ENCODE measurements at regions not wholly inside any gene's neighbourhood (a gene's known extent, or its start where the extent isn't known, plus 50 kb on each side); places are given as distances from the start of the nearest gene placed in this dataset.

DNA sequence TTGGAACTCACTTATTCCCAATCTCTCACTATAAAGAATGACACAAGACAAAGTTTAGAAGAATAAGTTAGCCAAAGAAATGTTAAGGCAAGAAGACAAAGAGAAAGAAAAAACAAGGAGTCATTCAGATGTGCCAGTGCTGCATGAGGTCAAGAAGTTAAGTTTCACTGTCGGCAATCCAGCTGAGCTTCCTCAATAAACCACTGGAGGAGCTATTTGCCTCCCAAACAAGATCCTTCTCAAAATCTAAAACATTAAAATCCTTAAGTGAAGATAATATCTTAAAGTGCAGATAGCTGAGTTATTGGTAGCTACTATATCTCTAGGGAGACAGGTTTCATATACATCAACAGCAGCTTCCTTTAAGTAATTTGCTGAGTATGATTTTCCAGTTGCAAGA, 512.3 kb downstream of the HDGFL1 start:
- POLR2A ChIA-PET (ENCODE audit: low non-redundant PET), result no interaction called here
- CTCF ChIA-PET, result interaction anchor here (0.8 kb wide), 1 partner anchor 922 kb away, joined by 6 read pairs; no protein-coding TSS in a partner anchor

GRCh38 chr6:23086100-23086499, 516.7 kb downstream of the HDGFL1 start:
- ChIA-PET POLR2A (ENCODE audit: low non-redundant PET) (no interaction called here), CTCF (no interaction called here)
- DNase-seq (ENCODE audit: low spot score), result no peak
- no peak overlapping the region for H3K27ac ChIP-seq
- no peak for TF ChIP-seq CTCF (conservative IDR thresholded peaks at IDR 0.05; ENCODE audit: low read depth)

More for the DNA sequence above, 512.3 kb downstream of the HDGFL1 start:
- no peak for DNase-seq (ENCODE audit: low spot score)
- TF ChIP-seq CTCF (conservative IDR thresholded peaks at IDR 0.05; ENCODE audit: low read depth), result no peak
- no peak overlapping the region for H3K27ac ChIP-seq

GRCh38 chr6:23087471-23087870, 518.1 kb downstream of the HDGFL1 start:
- DNase-seq (ENCODE audit: low spot score), result no peak
- H3K27ac ChIP-seq, result no peak overlapping the region
- TF ChIP-seq CTCF (conservative IDR thresholded peaks at IDR 0.05; ENCODE audit: low read depth), result no peak
- CTCF ChIA-PET, result interaction anchor here (0.6 kb wide), 2 partner anchors 66 to 208 kb away, joined by 3 read pairs; no protein-coding TSS in a partner anchor
- POLR2A ChIA-PET (ENCODE audit: low non-redundant PET), result no interaction called here

- no peak for TF ChIP-seq CTCF (conservative IDR thresholded peaks at IDR 0.05; ENCODE audit: low read depth)
- H3K27ac ChIP-seq, result no peak overlapping the region
Observed at GRCh38 chr6:23088761-23089160, 519.4 kb downstream of the HDGFL1 start.

DNA sequence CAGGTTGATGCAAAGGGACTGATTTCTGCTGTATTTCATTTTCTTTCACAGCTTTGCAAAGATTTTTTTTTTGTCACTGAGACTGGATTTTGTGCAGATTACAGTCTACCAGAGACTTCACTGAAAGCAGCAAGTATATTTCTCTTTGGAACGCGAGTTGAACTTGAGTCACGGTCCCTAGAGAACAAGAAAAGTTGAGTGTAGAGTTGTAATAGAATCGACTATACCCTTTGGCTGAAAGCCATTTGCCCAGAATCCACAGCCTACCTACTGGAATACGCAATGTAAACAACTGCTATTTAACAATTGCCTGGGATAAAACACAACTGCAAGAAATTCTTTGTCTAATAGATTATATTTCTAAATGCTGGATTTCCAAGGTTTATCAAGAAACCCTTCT, 520.6 kb downstream of the HDGFL1 start:
- no peak overlapping the region for H3K27ac ChIP-seq
- ChIA-PET POLR2A (ENCODE audit: low non-redundant PET) (no interaction called here), CTCF (no interaction called here)
- DNase-seq (ENCODE audit: low spot score), result no peak
- TF ChIP-seq CTCF (conservative IDR thresholded peaks at IDR 0.05; ENCODE audit: low read depth), result no peak

More at GRCh38 chr6:23088761-23089160, 519.4 kb downstream of the HDGFL1 start:
- DNase-seq (ENCODE audit: low spot score), result no peak
- ChIA-PET CTCF (no interaction called here), POLR2A (ENCODE audit: low non-redundant PET) (no interaction called here)

DNA sequence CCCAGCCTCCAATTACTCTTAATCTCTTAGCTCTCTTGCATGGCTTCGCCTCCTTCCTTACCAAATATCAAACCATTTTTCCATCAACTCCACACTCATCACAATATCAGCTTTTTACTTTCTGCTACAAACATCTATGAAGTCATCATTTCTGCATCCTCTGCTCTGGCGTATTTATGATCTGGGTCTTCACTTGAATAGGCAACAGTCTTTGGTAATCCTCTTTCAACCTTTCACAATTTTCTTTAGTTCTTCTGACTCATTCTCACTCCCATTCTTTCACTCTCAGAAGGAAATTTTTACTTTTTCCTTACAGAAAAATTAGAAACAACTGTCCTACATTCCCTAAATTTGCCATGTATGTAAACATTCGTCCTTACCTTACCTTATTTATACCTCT, 522.4 kb downstream of the HDGFL1 start:
- DNase-seq (ENCODE audit: low spot score), result no peak
- ChIA-PET CTCF (no interaction called here), POLR2A (ENCODE audit: low non-redundant PET) (no interaction called here)
- no peak overlapping the region for H3K27ac ChIP-seq
- no peak for TF ChIP-seq CTCF (conservative IDR thresholded peaks at IDR 0.05; ENCODE audit: low read depth)

GRCh38 chr6:23096876-23097275, 527.5 kb downstream of the HDGFL1 start:
- no peak for TF ChIP-seq CTCF (conservative IDR thresholded peaks at IDR 0.05; ENCODE audit: low read depth)
- no peak for DNase-seq (ENCODE audit: low spot score)
- POLR2A ChIA-PET (ENCODE audit: low non-redundant PET), result no interaction called here
- CTCF ChIA-PET, result no interaction called here
- no peak overlapping the region for H3K27ac ChIP-seq
